ENCODE measurements at regions not wholly inside any gene's neighbourhood (a gene's known extent, or its start where the extent isn't known, plus 50 kb on each side); places are given as distances from the start of the nearest gene placed in this dataset.

- DNase-seq, result no peak
These were observed 257.3 kb downstream of the XXYLT1 start for GRCh38 chr3:195013411-195014361.

GRCh38 chr3:195015021-195015420 is 255.9 kb downstream of the XXYLT1 start:
- no peak for DNase-seq

DNA sequence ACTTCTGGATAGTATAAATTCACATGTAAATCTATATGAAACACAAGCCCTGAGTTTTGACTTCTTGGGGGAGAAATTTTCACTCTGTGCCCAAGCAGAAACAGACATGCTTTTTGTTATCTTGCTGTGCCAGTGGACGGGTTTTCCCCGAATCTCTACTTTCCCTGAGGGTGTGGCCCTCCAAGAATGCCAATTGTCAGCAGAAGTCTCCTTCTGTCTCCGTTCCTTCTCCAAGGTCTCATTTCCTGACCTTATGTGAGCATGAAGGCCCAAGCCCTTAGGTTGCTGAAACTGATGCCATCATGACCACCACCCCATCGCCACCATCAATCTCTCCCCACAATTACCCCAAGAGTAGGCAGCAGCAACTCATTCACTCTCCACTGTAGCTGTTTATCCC is 253.8 kb downstream of the XXYLT1 start:
- DNase-seq, result no peak
